GM21381 (cell line): ENCODE measurements at regions not wholly inside any gene's neighbourhood (a gene's known extent, or its start where the extent isn't known, plus 50 kb on each side); places are given as distances from the start of the nearest gene placed in this dataset.

Source experiments
- ATAC-seq: cut with Tn5 transposase; IDR thresholded peaks from one replicate; pipeline ENCODE4 v1.9.1; 2021; ENCODE audit warnings: mild to moderate bottlenecking, moderate library complexity; ENCODE audit not compliant: unreplicated experiment

GRCh38 chr14:56918849-56919574, 108.7 kb upstream of the OTX2 start:
- no peak for ATAC-seq

- ATAC-seq = no peak
Measured at GRCh38 chr14:56905282-56905681, 95.0 kb upstream of the OTX2 start.

GRCh38 chr14:56903304-56903969, 93.2 kb upstream of the OTX2 start:
- ATAC-seq = no peak

- no peak for ATAC-seq
Measured at GRCh38 chr14:56902385-56902784, 92.1 kb upstream of the OTX2 start.

GRCh38 chr14:56900726-56901125, 90.4 kb upstream of the OTX2 start:
- ATAC-seq = no peak

- ATAC-seq = no peak
Measured at GRCh38 chr14:56899829-56900228, 89.5 kb upstream of the OTX2 start.

GRCh38 chr14:56896922-56897321, 86.6 kb upstream of the OTX2 start:
- no peak for ATAC-seq

GRCh38 chr14:56896231-56896630, 86.0 kb upstream of the OTX2 start:
- no peak for ATAC-seq

- ATAC-seq = no peak
Measured at GRCh38 chr14:56895154-56895553, 84.9 kb upstream of the OTX2 start.

- ATAC-seq = no peak
Measured at GRCh38 chr14:56894591-56894991, 84.3 kb upstream of the OTX2 start.

GRCh38 chr14:56892959-56893358, 82.7 kb upstream of the OTX2 start:
- ATAC-seq = no peak

GRCh38 chr14:56891226-56891625, 80.9 kb upstream of the OTX2 start:
- ATAC-seq = no peak

GRCh38 chr14:56889705-56890104, 79.4 kb upstream of the OTX2 start:
- ATAC-seq = no peak

GRCh38 chr14:56888274-56888673, 78.0 kb upstream of the OTX2 start:
- ATAC-seq = no peak

- ATAC-seq = no peak
Measured at GRCh38 chr14:56887216-56887615, 76.9 kb upstream of the OTX2 start.

GRCh38 chr14:56886471-56887062, 76.3 kb upstream of the OTX2 start:
- no peak for ATAC-seq

GRCh38 chr14:56885825-56886224, 75.5 kb upstream of the OTX2 start:
- ATAC-seq = no peak

- no peak for ATAC-seq
Measured at GRCh38 chr14:56884617-56885016, 74.3 kb upstream of the OTX2 start.

GRCh38 chr14:56881181-56881580, 70.9 kb upstream of the OTX2 start:
- no peak for ATAC-seq

- ATAC-seq = no peak
Measured at GRCh38 chr14:56878766-56879165, 68.5 kb upstream of the OTX2 start.

GRCh38 chr14:56875104-56875675, 64.9 kb upstream of the OTX2 start:
- no peak for ATAC-seq

GRCh38 chr14:56874375-56874774, 64.1 kb upstream of the OTX2 start:
- ATAC-seq = no peak
